ENCODE measurements at regions not wholly inside any gene's neighbourhood (a gene's known extent, or its start where the extent isn't known, plus 50 kb on each side); places are given as distances from the start of the nearest gene placed in this dataset.

- no peak for TF ChIP-seq CTCF (IDR thresholded peaks at IDR 0.05)
- TF ChIP-seq POLR2AphosphoS5 (IDR thresholded peaks at IDR 0.05): no peak
Measured at GRCh38 chr7:13290975-13291374, 603.5 kb downstream of the ARL4A start.

Data from suprapubic skin (tissue), 3 donors.